Hematopoietic multipotent progenitor cell treated with erythropoietin and hydrocortisone succinate and interleukin-3 and kit ligand, for 6 days (in vitro differentiated cells): ENCODE measurements at regions not wholly inside any gene's neighbourhood (a gene's known extent, or its start where the extent isn't known, plus 50 kb on each side); places are given as distances from the start of the nearest gene placed in this dataset.

Source experiments
- DNase-seq: peaks from one replicate; pipeline ENCODE4 v3.0.0-alpha.2; 2015

DNA sequence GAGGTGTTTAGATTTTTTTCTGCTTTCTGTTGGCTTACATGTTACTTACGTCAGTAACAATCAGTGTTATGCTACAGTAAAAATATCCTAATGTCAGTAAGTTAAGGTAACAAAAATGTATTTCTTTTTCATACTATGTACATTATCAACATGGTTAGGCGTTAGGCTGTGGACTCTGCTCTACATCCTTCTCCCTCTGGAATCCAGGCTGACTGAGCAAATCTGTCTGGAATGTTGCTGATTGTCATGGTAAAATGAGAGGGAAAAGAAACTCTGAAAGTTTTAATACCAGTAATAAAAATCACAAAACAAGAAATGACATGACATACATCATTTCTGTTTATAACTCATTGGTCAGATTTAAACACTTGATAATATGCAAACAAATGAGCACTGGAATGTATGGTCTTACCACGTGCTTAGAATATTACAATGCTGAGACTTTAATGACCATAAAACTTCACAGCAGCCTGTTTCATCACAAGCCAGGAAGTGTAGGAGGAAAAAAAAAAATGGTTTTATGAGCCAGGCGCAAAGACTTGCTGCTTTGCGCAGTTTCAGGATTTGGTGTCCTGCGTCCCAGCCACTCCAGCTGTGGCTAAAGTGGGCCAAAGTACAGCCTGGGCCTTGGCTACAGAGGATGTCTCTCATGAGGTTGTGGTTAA lies 252.4 kb downstream of the FSIP2 start:
- DNase-seq: no peak

DNA sequence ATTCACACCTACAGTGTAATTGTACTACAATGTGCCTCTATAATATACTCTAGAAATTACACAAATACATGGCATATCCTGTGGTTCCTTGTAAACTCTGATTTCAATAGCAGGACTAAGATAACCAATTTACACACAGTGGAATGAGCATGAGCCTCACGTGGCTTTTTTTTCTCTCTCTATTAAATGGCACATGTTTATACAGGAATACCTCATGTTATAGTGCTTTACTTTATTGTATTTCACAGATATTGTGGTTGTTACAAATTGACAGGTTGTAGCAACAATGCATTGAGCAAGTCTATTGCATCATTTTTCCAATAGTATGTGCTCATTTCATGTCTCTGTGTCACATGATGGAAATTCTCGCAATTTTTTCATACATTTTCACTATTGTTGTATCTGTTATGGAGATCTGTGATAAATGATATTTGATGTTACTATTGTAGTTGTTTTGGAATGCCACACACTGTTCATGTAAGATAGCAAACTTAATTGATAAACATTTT lies 260.0 kb downstream of the FSIP2 start:
- peak; percentile 2 for DNase-seq

- DNase-seq: no peak
These were observed 270.7 kb downstream of the FSIP2 start for GRCh38 chr2:186009341-186009740.

- no peak for DNase-seq
These were observed 278.7 kb downstream of the FSIP2 start for GRCh38 chr2:186017278-186017677.

- no peak for DNase-seq
These were observed 286.3 kb downstream of the FSIP2 start for GRCh38 chr2:186024921-186025320.

DNA sequence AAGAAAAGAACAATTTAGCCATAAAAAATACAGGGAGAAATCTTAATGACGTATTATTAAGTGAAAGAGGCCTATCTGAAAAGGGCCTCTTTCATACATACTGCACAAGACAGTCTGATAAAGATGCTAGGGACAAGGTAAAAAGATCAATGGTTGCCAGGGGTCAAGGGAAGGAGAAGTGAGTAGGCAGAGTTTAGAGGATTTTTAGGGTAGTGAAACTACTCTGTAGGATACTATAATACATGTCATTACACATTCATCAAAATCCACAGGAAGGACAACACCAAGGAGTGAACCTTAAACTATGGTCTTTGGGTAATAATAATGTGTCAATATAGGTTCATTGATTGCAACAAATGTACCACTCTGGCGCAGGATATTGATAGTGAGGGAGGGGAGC lies 289.3 kb downstream of the FSIP2 start:
- DNase-seq: no peak

DNA sequence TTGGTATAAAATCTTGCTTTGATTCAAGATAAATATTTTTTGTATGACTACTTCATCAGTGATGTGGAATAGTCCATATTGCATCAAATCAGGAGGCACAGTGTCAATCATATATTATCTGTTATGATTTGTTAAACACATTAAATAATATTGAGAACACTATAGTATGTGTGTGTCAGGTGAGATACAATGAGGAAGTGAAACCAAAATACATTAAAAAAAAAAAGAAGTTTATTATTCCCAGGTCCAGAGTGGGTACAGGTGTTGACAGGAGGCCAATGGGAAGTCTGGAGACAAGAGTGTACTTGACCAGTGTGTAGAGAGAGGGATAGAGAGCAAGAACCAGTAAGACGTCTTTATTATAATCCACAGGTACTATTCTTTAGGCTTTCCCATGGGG lies 292.6 kb downstream of the FSIP2 start:
- no peak for DNase-seq

DNA sequence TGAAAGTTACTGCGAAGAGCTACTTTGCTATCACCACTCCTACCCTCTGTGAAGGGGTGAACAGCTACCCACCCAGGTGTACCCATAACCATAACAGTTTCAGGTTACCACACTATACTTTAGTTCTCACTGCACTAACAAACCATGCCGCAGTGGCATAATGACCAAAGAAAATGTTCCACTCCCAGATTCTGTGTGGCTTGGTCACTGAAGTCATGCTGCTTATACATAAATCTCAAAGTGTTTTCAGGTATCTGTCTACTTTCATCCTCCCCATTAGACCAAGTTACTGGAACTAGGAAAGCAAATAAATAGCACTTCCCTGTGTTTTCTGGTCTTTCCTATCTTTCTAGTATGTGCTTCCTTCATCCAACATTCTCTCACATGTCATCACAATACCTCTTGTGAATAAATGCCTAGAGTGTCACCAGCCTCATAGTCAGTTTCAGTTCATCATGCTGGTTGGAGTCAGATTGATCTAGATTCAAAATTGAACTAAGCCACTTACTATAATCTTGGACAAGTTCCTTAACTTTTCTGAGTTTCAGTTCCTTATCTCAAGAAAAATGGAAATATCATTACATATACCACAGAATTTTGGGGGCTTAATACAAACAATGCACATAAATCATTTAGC lies 293.6 kb downstream of the FSIP2 start:
- DNase-seq: no peak

GRCh38 chr2:186032930-186033329 lies 294.3 kb downstream of the FSIP2 start:
- no peak for DNase-seq

DNA sequence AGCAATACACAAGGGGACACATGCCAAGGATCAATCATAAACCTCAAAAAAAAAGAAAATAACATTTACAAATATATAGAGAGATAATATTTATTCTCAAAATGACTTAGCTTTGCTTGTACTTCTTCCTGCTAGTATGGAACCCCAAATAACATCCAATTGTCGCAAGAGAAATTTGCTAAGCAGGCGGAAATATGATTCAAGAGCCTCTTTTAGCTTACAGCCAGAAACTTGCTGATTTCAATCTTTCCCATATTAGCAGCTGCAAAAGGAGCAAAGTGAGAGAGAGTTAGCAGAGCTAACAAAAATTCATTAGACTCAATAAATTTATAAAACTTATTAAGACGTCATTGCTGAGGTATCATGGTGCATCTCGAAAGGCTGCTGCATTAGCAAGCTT lies 294.9 kb downstream of the FSIP2 start:
- DNase-seq: no peak

DNA sequence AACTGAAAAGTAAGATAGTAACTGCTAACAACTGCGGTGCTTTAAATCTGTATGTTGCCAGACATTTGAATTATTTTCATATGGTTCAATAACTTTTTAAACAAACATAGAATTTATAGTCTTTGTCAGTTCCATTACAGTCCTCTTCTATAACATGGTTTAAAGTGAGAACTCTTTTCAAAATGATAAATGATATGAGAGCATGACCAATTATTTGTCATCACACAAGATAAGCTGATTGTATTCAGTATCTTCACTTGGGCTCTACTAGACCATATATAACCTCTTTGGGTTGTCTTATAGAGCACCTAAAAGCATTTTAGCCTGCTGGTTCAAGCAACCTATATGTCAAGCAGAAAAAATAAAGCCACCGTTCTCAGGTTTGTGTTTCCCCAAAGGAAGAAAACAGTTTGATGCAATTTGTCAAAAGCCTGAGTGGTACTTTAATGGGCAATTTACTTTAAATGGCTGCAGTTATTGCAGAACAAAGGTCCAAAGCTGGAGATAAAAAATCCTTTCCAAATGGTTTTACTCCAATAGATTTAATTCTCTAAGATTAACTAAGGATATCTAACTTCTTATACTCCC lies 298.4 kb downstream of the FSIP2 start:
- no peak for DNase-seq

- DNase-seq: no peak
These were observed 303.8 kb downstream of the FSIP2 start for GRCh38 chr2:186042207-186043028.

- DNase-seq: no peak
These were observed 306.2 kb downstream of the FSIP2 start for GRCh38 chr2:186044761-186045160.

DNA sequence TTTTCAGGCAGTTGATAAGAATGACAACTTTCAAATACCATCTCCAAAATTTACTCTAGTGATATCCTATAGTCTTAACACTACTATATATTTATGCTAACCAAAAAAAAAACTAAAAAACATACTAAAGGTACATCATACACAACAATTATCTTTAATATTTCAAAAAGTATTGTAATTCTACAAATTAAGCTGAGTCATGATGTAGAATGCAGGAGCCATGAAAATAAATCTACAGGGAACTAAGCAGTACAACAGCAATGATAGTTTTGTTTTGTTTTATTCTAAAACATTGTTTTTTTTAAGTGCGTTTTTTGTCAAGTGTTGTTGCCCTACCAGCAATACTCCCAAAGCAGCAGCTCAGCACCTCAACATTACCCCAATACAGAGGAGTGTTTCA lies 314.3 kb downstream of the FSIP2 start:
- no peak for DNase-seq

DNA sequence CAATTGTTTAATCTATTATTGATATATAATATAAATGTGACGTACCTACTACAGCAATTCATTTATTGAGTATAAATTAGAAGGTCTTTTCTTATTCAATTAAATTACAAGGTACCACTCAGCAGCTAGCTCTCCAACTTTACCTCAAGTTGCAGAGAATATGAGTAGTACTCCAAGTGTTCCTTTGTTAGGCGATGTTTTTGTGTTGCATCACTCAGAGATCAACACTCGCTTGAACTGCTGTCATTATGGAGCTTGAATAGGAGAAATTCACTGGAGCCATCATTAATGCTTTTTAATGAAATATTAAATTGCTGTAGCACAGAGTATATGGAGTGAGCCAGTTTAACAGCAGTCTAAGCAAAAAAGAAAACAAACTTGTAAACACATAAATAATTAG lies 320.0 kb downstream of the FSIP2 start:
- DNase-seq: no peak

DNA sequence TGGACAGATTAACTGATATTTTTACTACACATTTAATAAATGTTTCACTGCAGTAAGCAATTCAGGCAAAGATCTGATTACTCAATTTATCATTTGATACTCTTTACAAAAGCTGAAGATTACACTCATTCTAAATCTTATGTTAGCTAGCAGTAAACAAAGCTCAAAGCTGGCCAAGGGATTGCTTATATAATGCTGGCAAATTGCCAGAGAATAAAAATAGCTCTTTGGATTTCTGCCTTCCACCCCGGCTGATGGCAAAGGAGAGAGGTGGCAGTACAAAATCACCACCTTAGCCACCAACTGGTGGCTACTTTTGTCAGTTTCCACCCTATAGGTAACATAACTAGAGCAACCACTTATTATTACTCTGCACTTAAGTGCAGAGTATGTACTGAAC lies 320.5 kb downstream of the FSIP2 start:
- DNase-seq: peak; percentile 2

- no peak for DNase-seq
These were observed 322.3 kb downstream of the FSIP2 start for GRCh38 chr2:186060744-186061440.

DNA sequence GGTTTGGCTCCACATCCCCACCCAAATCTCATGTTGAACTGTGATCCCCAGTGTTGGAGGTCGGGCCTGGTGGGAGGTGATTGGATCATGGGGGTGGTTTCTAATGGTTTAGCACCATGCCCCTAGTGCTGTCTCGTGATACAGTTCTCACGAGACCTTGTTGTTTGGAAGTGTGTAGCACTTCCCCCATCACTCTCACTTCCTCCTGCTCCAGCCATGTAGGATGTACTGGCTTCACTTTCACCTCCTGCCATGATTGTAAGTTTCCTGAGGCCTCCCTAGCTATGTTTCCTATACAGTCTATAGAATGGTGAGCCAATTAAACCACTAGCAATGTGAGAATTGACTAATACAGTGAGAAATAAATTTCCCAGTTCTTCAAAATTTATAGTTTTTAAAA lies 325.9 kb downstream of the FSIP2 start:
- no peak for DNase-seq

- DNase-seq: no peak
These were observed 326.9 kb downstream of the FSIP2 start for GRCh38 chr2:186065491-186065890.

DNA sequence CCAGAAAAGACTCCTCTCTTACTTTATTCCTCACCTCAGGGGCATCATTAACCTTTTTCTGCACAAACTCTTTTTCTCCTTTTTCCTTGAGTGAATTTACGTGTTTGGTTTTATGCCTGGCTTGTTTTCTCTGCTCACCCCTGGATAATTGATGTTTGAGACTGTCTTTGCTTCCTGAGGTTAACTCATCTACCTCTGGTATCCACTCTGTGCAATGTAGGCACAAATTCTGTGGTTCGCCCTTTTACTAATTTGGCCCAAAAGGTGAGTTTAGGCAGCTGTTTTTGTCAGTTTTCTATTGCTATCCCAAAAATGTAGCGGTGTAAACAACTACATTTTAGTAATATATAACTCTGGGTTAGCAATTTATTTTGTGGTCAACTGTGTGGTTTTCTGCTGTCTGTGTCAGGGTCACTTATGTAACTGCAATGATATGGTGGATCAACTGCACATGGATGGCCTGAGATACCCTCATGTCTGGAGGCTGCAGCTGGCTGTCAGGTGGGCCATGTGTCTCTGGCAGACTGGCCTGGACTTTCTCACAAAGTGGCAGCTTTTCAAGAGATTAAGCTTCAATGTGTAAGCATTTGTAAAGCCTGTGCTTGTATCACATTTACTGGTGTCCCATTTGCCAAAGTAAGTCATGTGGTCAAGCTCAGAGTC lies 329.7 kb downstream of the FSIP2 start:
- DNase-seq: peak; percentile 10

DNA sequence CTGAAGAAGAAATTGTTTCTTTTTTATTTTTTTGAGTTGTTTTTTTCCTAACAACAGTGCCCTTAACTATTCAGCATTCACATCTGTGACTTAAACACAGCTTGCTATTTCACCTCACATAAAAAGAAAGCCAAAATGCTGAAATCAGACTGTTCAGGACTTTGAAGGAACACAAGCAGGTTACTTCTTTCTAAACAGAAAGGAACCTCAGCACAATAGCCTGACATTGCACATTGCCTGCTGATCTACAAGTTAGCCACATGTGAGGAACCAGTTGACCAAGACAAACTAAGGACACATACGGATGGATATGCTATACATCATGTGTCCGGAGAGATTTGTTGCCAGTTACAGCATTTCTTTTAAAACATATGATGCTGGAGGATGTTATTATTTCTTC lies 331.1 kb downstream of the FSIP2 start:
- DNase-seq: no peak

DNA sequence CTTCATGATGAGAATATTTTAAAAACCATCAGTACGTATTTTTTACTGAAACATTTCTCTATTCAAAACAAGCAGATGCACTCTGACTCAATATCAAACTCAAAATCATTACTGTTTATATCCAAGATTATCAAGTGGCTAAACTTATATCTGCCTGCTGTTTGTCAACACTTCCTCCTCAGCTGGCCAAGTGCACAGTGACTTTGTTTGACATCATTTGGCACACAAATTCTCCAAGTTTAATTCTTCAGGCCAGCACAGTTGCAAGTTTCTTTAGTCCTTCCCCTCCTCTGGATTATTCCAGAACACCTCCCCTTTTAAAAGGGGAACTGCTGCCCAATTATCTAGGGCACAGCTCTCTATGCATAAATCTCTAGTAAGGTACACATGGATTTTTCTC lies 346.6 kb downstream of the FSIP2 start:
- no peak for DNase-seq
